HCT116 (cell line): ENCODE measurements at regions not wholly inside any gene's neighbourhood (a gene's known extent, or its start where the extent isn't known, plus 50 kb on each side); places are given as distances from the start of the nearest gene placed in this dataset.

Source experiments
- ATAC-seq: fragments of 200-7000 bp; cut with Tn5 transposase; 2 replicates; pipeline ENCODE4 v1.9.1; 2020; ENCODE audit warnings: mild to moderate bottlenecking, moderate library complexity
- BruUV-seq: library from RNA; stranded (reverse); fragments of 400-500 nt; replicated peaks from 2 replicates; lab custom pipeline; 2021; lab: Mats Ljungman, UMichigan
- CTCF ChIA-PET: fragments of 300-600 bp; sonication (Branson Sonifier 250); formaldehyde crosslinking; loops from one replicate; lab custom pipeline; 2021; ENCODE audit warnings: antibody characterized with exemption; lab: Charles Lee
- POLR2A ChIA-PET: fragments of 300-600, 350-600 bp; sonication (Branson Sonifier 250); formaldehyde crosslinking; loops from one replicate; lab custom pipeline; 2021; ENCODE audit warnings: antibody characterized with exemption; lab: Charles Lee
- RAD21 ChIA-PET, 2 experiments: fragments of 300-600 bp; sonication (Branson Sonifier 250); formaldehyde crosslinking; loops; one replicate each; lab custom pipeline; 2023; ENCODE audit warnings: low total read pairs in 2 of 2; ENCODE audit not compliant: uncharacterized antibody in 2 of 2, unreplicated experiment in 2 of 2, low non-redundant PET in 1 of 2; lab: Charles Lee
- DNase-seq: peaks from one replicate; pipeline ENCODE4 v3.0.0-alpha.2; 2010; ENCODE audit warnings: low read depth, low spot score
- H2AFZ ChIP-seq: fragments of 200-600 bp; shearing (Covaris generic), sonication (generic); 2 replicates; pipeline ENCODE4 v1.6.1; 2017; ENCODE audit warnings: low read depth, mixed run types, mixed read lengths, antibody characterized with exemption, low read length; ENCODE audit not compliant: poor library complexity, severe bottlenecking
- H3K27ac ChIP-seq: 2 replicates; pipeline ENCODE4 v1.5.1; 2012; ENCODE audit warnings: low read depth, low read length
- H3K27me3 ChIP-seq: fragments of 200-600 bp; sonication (generic); 2 replicates; pipeline ENCODE4 v1.6.1; 2016; ENCODE audit warnings: mixed run types, low read length, mixed read lengths; ENCODE audit not compliant: insufficient read depth
- H3K36me3 ChIP-seq, 2 experiments: fragments of 200-500 bp in 1 of 2; fragments of 200-600 bp in 1 of 2; sonication (Bioruptor generic) in 1 of 2; sonication (generic) in 1 of 2; 2 replicates each; pipeline versions ENCODE4 v1.5.1 to v1.6.1; 2014 to 2016; ENCODE audit warnings: low read length in 2 of 2, inconsistent platforms in 1 of 2, mixed read lengths in 1 of 2, mixed run types in 1 of 2; ENCODE audit not compliant: insufficient read depth in 2 of 2, control insufficient read depth in 1 of 2
- H3K4me1 ChIP-seq, 2 experiments: fragments of 200-600 bp in 1 of 2; sonication (generic) in 1 of 2; 2 replicates each; pipeline versions ENCODE4 v1.5.1 to v1.6.1; 2012 to 2017; ENCODE audit warnings: low read length in 2 of 2, inconsistent platforms in 1 of 2, mild to moderate bottlenecking in 1 of 2, mixed read lengths in 1 of 2, mixed run types in 1 of 2, moderate library complexity in 1 of 2; ENCODE audit not compliant: insufficient read depth in 2 of 2, control insufficient read depth in 1 of 2
- H3K4me2 ChIP-seq: fragments of 200-600 bp; sonication (generic); 2 replicates; pipeline ENCODE4 v1.6.1; 2017; ENCODE audit warnings: mixed run types, low read length, mixed read lengths
- H3K4me3 ChIP-seq, 2 experiments: fragments of 200-600 bp in 1 of 2; sonication (generic) in 1 of 2; replicated peaks in 1 of 2; 2 replicates each; pipeline ENCODE4 v1.5.1; 2011 to 2016; ENCODE audit warnings: low read length in 2 of 2, control low read depth in 1 of 2, low read depth in 1 of 2, mild to moderate bottlenecking in 1 of 2, mixed read lengths in 1 of 2, mixed run types in 1 of 2
- H3K79me2 ChIP-seq: fragments of 200-600 bp; sonication (generic); 2 replicates; pipeline ENCODE4 v1.6.1; 2017; ENCODE audit warnings: mild to moderate bottlenecking, mixed run types, low read length, moderate library complexity, mixed read lengths; ENCODE audit not compliant: insufficient read depth
- H3K9ac ChIP-seq: fragments of 200-600 bp; sonication (generic); 2 replicates; pipeline ENCODE4 v1.6.1; 2016; ENCODE audit warnings: low read length, mixed read lengths
- H3K9me2 ChIP-seq: fragments of 200-600 bp; sonication (generic), shearing (Covaris generic); 2 replicates; pipeline ENCODE4 v1.6.1; 2017; ENCODE audit warnings: mixed run types, mild to moderate bottlenecking, moderate library complexity; ENCODE audit not compliant: insufficient read depth
- H3K9me3 ChIP-seq, 2 experiments: fragments of 200-500 bp in 1 of 2; fragments of 200-600 bp in 1 of 2; sonication (Bioruptor generic) in 1 of 2; sonication (generic) in 1 of 2; 2 replicates each; pipeline ENCODE4 v1.6.1; 2014 to 2017; ENCODE audit warnings: low read length in 2 of 2, mixed read lengths in 2 of 2, inconsistent platforms in 1 of 2, low read depth in 1 of 2, mild to moderate bottlenecking in 1 of 2, mixed run types in 1 of 2, moderate library complexity in 1 of 2; ENCODE audit not compliant: control insufficient read depth in 1 of 2, insufficient read depth in 1 of 2
- H4K20me1 ChIP-seq: fragments of 200-600 bp; sonication (generic), shearing (Covaris generic); 2 replicates; pipeline ENCODE4 v1.6.1; 2017; ENCODE audit warnings: mixed run types, mild to moderate bottlenecking, moderate library complexity; ENCODE audit not compliant: insufficient read depth
- ATF3 ChIP-seq: IDR thresholded peaks from 2 replicates; pipeline ENCODE4 v1.6.1; 2012
- CBX3 ChIP-seq: IDR thresholded peaks from 2 replicates; pipeline ENCODE4 v1.6.1; 2012; ENCODE audit warnings: low read depth
- EGR1 ChIP-seq: IDR thresholded peaks from 2 replicates; pipeline ENCODE4 v1.6.1; 2012; ENCODE audit warnings: low read depth
- ELF1 ChIP-seq: IDR thresholded peaks from 2 replicates; pipeline ENCODE4 v1.6.1; 2012; ENCODE audit warnings: low read depth, borderline replicate concordance
- EZH2 ChIP-seq: fragments of 200-600 bp; sonication (generic); IDR thresholded peaks from 2 replicates; pipeline ENCODE4 v1.6.1; 2017; ENCODE audit warnings: antibody characterized with exemption, mixed run types
- FOSL1 ChIP-seq: IDR thresholded peaks from 2 replicates; pipeline ENCODE4 v1.6.1; 2012; ENCODE audit warnings: low read depth
- SIN3A ChIP-seq: IDR thresholded peaks from 2 replicates; pipeline ENCODE4 v1.6.1; 2012; ENCODE audit warnings: low read depth
- TCF7L2 ChIP-seq: IDR thresholded peaks from 2 replicates; pipeline ENCODE4 v1.7.0; 2011; ENCODE audit warnings: borderline replicate concordance, inconsistent platforms; ENCODE audit not compliant: insufficient read depth, insufficient read length; ENCODE audit errors: extremely low read depth
- intact Hi-C: fragments of 100-400 bp; cut with micrococcal nuclease; formaldehyde crosslinking; loops from 2 replicates; pipeline ENCODE4 v1.10.0; 2022

GRCh38 chr11:45336136-45336535 is 50.0 kb upstream of the SYT13 start:
- peaks cover 13 to 27% of the 10 kb centered on the region in 2 experiments; a peak in 3 of 4 replicates for H3K4me1 ChIP-seq
- no peaks in the 10 kb centered on the region for H3K9me3 ChIP-seq
- TF ChIP-seq CBX3 (no peak), ELF1 (no peak), EZH2 (no peak), SIN3A (no peak), TCF7L2 (no peak), ATF3 (no peak), FOSL1 (no peak), EGR1 (no peak)
- CTCF ChIA-PET: interaction anchor here (3.9 kb wide), 1 partner anchor 435 kb away, joined by 23 read pairs; no protein-coding TSS in a partner anchor
- no peaks in the 10 kb centered on the region for H3K27me3 ChIP-seq
- H2AFZ ChIP-seq: no peak overlapping the region
- no peaks in the 10 kb centered on the region for H3K36me3 ChIP-seq
- no peak overlapping the region for H3K4me3 ChIP-seq
- H3K27ac ChIP-seq: no peak overlapping the region
- RAD21 ChIA-PET: interaction anchor here in 1 of 2 experiments (1.0 kb wide), 1 partner anchor 435 kb away, joined by 3 read pairs; no protein-coding TSS in a partner anchor
- POLR2A ChIA-PET: no interaction called here
- BruUV-seq: no TSS peak
- intact Hi-C loops: no loop called here
- no peaks in the 10 kb centered on the region for H4K20me1 ChIP-seq
- no peak overlapping the region for H3K4me2 ChIP-seq
- H3K9ac ChIP-seq: no peak overlapping the region
- no peaks in the 10 kb centered on the region for H3K9me2 ChIP-seq
- no peaks in the 10 kb centered on the region for H3K79me2 ChIP-seq
- ATAC-seq (no peak), DNase-seq (no peak)
